ENCODE measurements at regions not wholly inside any gene's neighbourhood (a gene's known extent, or its start where the extent isn't known, plus 50 kb on each side); places are given as distances from the start of the nearest gene placed in this dataset.
"Not testable (repeated sequence)": the region's sequence is repeated elsewhere in the genome, so short reads cannot be mapped to it uniquely, and the experiment has no call there.

GRCh38 chr6:134768931-134769330 is 181.0 kb downstream of the ALDH8A1 start:
- Histone ChIP-seq H4K8ac (ENCODE audit: low read length) (no peak overlapping the region), H3K27me3 (ENCODE audit: control insufficient read depth in 1 of 2, insufficient read depth in 1 of 2, low read length in 2 of 2) (no peaks in the 10 kb centered on the region), H3K4ac (ENCODE audit: low read depth in 1 of 2, low read length in 2 of 2) (no peak overlapping the region), H3K4me2 (ENCODE audit: low read length, poor library complexity, severe bottlenecking) (no peak overlapping the region), H2BK120ac (ENCODE audit: low read depth, low read length) (no peak overlapping the region), H2BK12ac (ENCODE audit: low read length in 2 of 2) (no peak overlapping the region), H2BK15ac (ENCODE audit: low read depth, poor library complexity, severe bottlenecking) (no peak overlapping the region), H3K14ac (ENCODE audit: low read length in 2 of 2) (no peak overlapping the region), H3K79me1 (replicated peaks; ENCODE audit: low read length, poor library complexity, severe bottlenecking) (no peaks in the 10 kb centered on the region), H4K91ac (ENCODE audit: low read length) (no peak overlapping the region), H2AK5ac (ENCODE audit: low read length, severe bottlenecking) (no peak overlapping the region), H3K4me1 (ENCODE audit: control insufficient read depth, insufficient read depth, low read depth, low read length) (no peaks in the 10 kb centered on the region), H3K18ac (ENCODE audit: low read depth in 1 of 2, low read length in 2 of 2) (no peak overlapping the region), H3K4me3 (ENCODE audit: insufficient read depth in 1 of 2, low read depth in 1 of 2, low read length in 2 of 2) (no peak overlapping the region), H3K23ac (ENCODE audit: low read length in 2 of 2) (no peak overlapping the region), H2AFZ (ENCODE audit: low read depth, low read length) (no peak overlapping the region), H3K27ac (ENCODE audit: low read length, poor library complexity, severe bottlenecking) (no peak overlapping the region), H3K9ac (ENCODE audit: low read length) (no peak overlapping the region), H2BK5ac (ENCODE audit: low read depth, low read length, poor library complexity, severe bottlenecking) (no peak overlapping the region), H3K9me3 (ENCODE audit: control insufficient read depth, low read length) (no peaks in the 10 kb centered on the region), H3K36me3 (ENCODE audit: control insufficient read depth in 1 of 2, insufficient read depth in 2 of 2, low read depth in 1 of 2, low read length in 2 of 2) (no peaks in the 10 kb centered on the region)
- DNase-seq, result no peak
- 82% methylated on average over 1 of the region's 2 CpGs for WGBS

GRCh38 chr6:134766497-134766896 is 183.4 kb downstream of the ALDH8A1 start:
- DNase-seq, result no peak
- H3K27ac ChIP-seq (ENCODE audit: low read length, poor library complexity, severe bottlenecking), result no peak overlapping the region
- H3K4me1 ChIP-seq (ENCODE audit: control insufficient read depth, insufficient read depth, low read depth, low read length), result no peaks in the 10 kb centered on the region
- H3K36me3 ChIP-seq (ENCODE audit: control insufficient read depth in 1 of 2, insufficient read depth in 2 of 2, low read depth in 1 of 2, low read length in 2 of 2), result no peaks in the 10 kb centered on the region
- no peaks in the 10 kb centered on the region for H3K9me3 ChIP-seq (ENCODE audit: control insufficient read depth, low read length)
- H2BK5ac ChIP-seq (ENCODE audit: low read depth, low read length, poor library complexity, severe bottlenecking), result no peak overlapping the region
- H3K14ac ChIP-seq (ENCODE audit: low read length in 2 of 2), result no peak overlapping the region
- no peaks in the 10 kb centered on the region for H3K79me1 ChIP-seq (replicated peaks; ENCODE audit: low read length, poor library complexity, severe bottlenecking)
- no peak overlapping the region for H3K4ac ChIP-seq (ENCODE audit: low read depth in 1 of 2, low read length in 2 of 2)
- no peak overlapping the region for H3K4me2 ChIP-seq (ENCODE audit: low read length, poor library complexity, severe bottlenecking)
- no peak overlapping the region for H3K18ac ChIP-seq (ENCODE audit: low read depth in 1 of 2, low read length in 2 of 2)
- H2BK12ac ChIP-seq (ENCODE audit: low read length in 2 of 2), result no peak overlapping the region
- no peak overlapping the region for H4K8ac ChIP-seq (ENCODE audit: low read length)
- no peak overlapping the region for H3K9ac ChIP-seq (ENCODE audit: low read length)
- no peak overlapping the region for H2BK15ac ChIP-seq (ENCODE audit: low read depth, poor library complexity, severe bottlenecking)
- H3K27me3 ChIP-seq (ENCODE audit: control insufficient read depth in 1 of 2, insufficient read depth in 1 of 2, low read length in 2 of 2), result no peaks in the 10 kb centered on the region
- no peak overlapping the region for H2AFZ ChIP-seq (ENCODE audit: low read depth, low read length)
- no peak overlapping the region for H4K91ac ChIP-seq (ENCODE audit: low read length)
- no peak overlapping the region for H3K23ac ChIP-seq (ENCODE audit: low read length in 2 of 2)
- 73% methylated on average over 3 of the region's 3 CpGs for WGBS
- no peak overlapping the region for H3K4me3 ChIP-seq (ENCODE audit: insufficient read depth in 1 of 2, low read depth in 1 of 2, low read length in 2 of 2)
- H2AK5ac ChIP-seq (ENCODE audit: low read length, severe bottlenecking), result no peak overlapping the region
- no peak overlapping the region for H2BK120ac ChIP-seq (ENCODE audit: low read depth, low read length)

GRCh38 chr6:134764741-134765140 is 185.2 kb downstream of the ALDH8A1 start:
- H3K27me3 ChIP-seq (ENCODE audit: control insufficient read depth in 1 of 2, insufficient read depth in 1 of 2, low read length in 2 of 2), result no peaks in the 10 kb centered on the region
- no peak overlapping the region for H2AFZ ChIP-seq (ENCODE audit: low read depth, low read length)
- H3K9ac ChIP-seq (ENCODE audit: low read length), result no peak overlapping the region
- no peaks in the 10 kb centered on the region for H3K36me3 ChIP-seq (ENCODE audit: control insufficient read depth in 1 of 2, insufficient read depth in 2 of 2, low read depth in 1 of 2, low read length in 2 of 2)
- H3K4me2 ChIP-seq (ENCODE audit: low read length, poor library complexity, severe bottlenecking), result no peak overlapping the region
- H2BK120ac ChIP-seq (ENCODE audit: low read depth, low read length), result no peak overlapping the region
- H4K8ac ChIP-seq (ENCODE audit: low read length), result no peak overlapping the region
- WGBS, result no CpG with 5 or more reads among the region's 3 CpGs
- H3K18ac ChIP-seq (ENCODE audit: low read depth in 1 of 2, low read length in 2 of 2), result no peak overlapping the region
- no peak overlapping the region for H2BK15ac ChIP-seq (ENCODE audit: low read depth, poor library complexity, severe bottlenecking)
- no peaks in the 10 kb centered on the region for H3K79me1 ChIP-seq (replicated peaks; ENCODE audit: low read length, poor library complexity, severe bottlenecking)
- DNase-seq, result peak; percentile 10
- H4K91ac ChIP-seq (ENCODE audit: low read length), result no peak overlapping the region
- no peaks in the 10 kb centered on the region for H3K4me1 ChIP-seq (ENCODE audit: control insufficient read depth, insufficient read depth, low read depth, low read length)
- no peak overlapping the region for H3K27ac ChIP-seq (ENCODE audit: low read length, poor library complexity, severe bottlenecking)
- no peak overlapping the region for H2BK12ac ChIP-seq (ENCODE audit: low read length in 2 of 2)
- H3K4ac ChIP-seq (ENCODE audit: low read depth in 1 of 2, low read length in 2 of 2), result no peak overlapping the region
- no peak overlapping the region for H3K14ac ChIP-seq (ENCODE audit: low read length in 2 of 2)
- H2AK5ac ChIP-seq (ENCODE audit: low read length, severe bottlenecking), result no peak overlapping the region
- no peak overlapping the region for H3K4me3 ChIP-seq (ENCODE audit: insufficient read depth in 1 of 2, low read depth in 1 of 2, low read length in 2 of 2)
- no peak overlapping the region for H3K23ac ChIP-seq (ENCODE audit: low read length in 2 of 2)
- no peaks in the 10 kb centered on the region for H3K9me3 ChIP-seq (ENCODE audit: control insufficient read depth, low read length)
- no peak overlapping the region for H2BK5ac ChIP-seq (ENCODE audit: low read depth, low read length, poor library complexity, severe bottlenecking)

- H4K8ac ChIP-seq (ENCODE audit: low read length); H2BK5ac ChIP-seq (ENCODE audit: low read depth, low read length, poor library complexity, severe bottlenecking); H3K14ac ChIP-seq (ENCODE audit: low read length in 2 of 2); DNase-seq; H2BK120ac ChIP-seq (ENCODE audit: low read depth, low read length); H4K91ac ChIP-seq (ENCODE audit: low read length); H3K4me3 ChIP-seq (ENCODE audit: insufficient read depth in 1 of 2, low read depth in 1 of 2, low read length in 2 of 2); H3K4ac ChIP-seq (ENCODE audit: low read depth in 1 of 2, low read length in 2 of 2); H3K23ac ChIP-seq (ENCODE audit: low read length in 2 of 2); H3K9ac ChIP-seq (ENCODE audit: low read length); H3K4me2 ChIP-seq (ENCODE audit: low read length, poor library complexity, severe bottlenecking); H3K27me3 ChIP-seq (ENCODE audit: control insufficient read depth in 1 of 2, insufficient read depth in 1 of 2, low read length in 2 of 2); H2AFZ ChIP-seq (ENCODE audit: low read depth, low read length); H3K79me1 ChIP-seq (replicated peaks; ENCODE audit: low read length, poor library complexity, severe bottlenecking); H3K4me1 ChIP-seq (ENCODE audit: control insufficient read depth, insufficient read depth, low read depth, low read length); H2BK12ac ChIP-seq (ENCODE audit: low read length in 2 of 2); H3K36me3 ChIP-seq (ENCODE audit: control insufficient read depth in 1 of 2, insufficient read depth in 2 of 2, low read depth in 1 of 2, low read length in 2 of 2); H2BK15ac ChIP-seq (ENCODE audit: low read depth, poor library complexity, severe bottlenecking); H3K27ac ChIP-seq (ENCODE audit: low read length, poor library complexity, severe bottlenecking); H3K18ac ChIP-seq (ENCODE audit: low read depth in 1 of 2, low read length in 2 of 2); H3K9me3 ChIP-seq (ENCODE audit: control insufficient read depth, low read length); H2AK5ac ChIP-seq (ENCODE audit: low read length, severe bottlenecking): not testable (repeated sequence)
- WGBS, result no CpG with 5 or more reads among the region's 3 CpGs
Observed at GRCh38 chr6:134763575-134763974, 186.3 kb downstream of the ALDH8A1 start.

Data from mesenchymal stem cell (in vitro differentiated cells and primary cell).